HG03066 (cell line): ENCODE measurements at regions not wholly inside any gene's neighbourhood (a gene's known extent, or its start where the extent isn't known, plus 50 kb on each side); places are given as distances from the start of the nearest gene placed in this dataset.
"Not testable (repeated sequence)": the region's sequence is repeated elsewhere in the genome, so short reads cannot be mapped to it uniquely, and the experiment has no call there.

Source experiments
- ATAC-seq: cut with Tn5 transposase; IDR thresholded peaks from one replicate; pipeline ENCODE4 v1.9.1; 2021; ENCODE audit warnings: low read depth; ENCODE audit not compliant: unreplicated experiment

- ATAC-seq: not testable (repeated sequence)
Observed at GRCh38 chrY:18078452-18078851, 52.9 kb downstream of the CDY2A start.

- ATAC-seq: not testable (repeated sequence)
Observed at GRCh38 chrY:18085910-18086309, 60.3 kb downstream of the CDY2A start.

GRCh38 chrY:18086361-18086977 is 60.9 kb downstream of the CDY2A start:
- ATAC-seq: not testable (repeated sequence)

GRCh38 chrY:18087943-18088655 is 62.5 kb downstream of the CDY2A start:
- not testable (repeated sequence) for ATAC-seq

- ATAC-seq: not testable (repeated sequence)
Observed at GRCh38 chrY:18092952-18093351, 67.4 kb downstream of the CDY2A start.

GRCh38 chrY:18105691-18106090 is 80.1 kb downstream of the CDY2A start:
- ATAC-seq: not testable (repeated sequence)

- not testable (repeated sequence) for ATAC-seq
Observed at GRCh38 chrY:18118388-18118787, 92.8 kb downstream of the CDY2A start.

- not testable (repeated sequence) for ATAC-seq
Observed at GRCh38 chrY:18137718-18138117, 112.1 kb downstream of the CDY2A start.

- ATAC-seq: not testable (repeated sequence)
Observed at GRCh38 chrY:18139311-18140007, 113.9 kb downstream of the CDY2A start.

- ATAC-seq: not testable (repeated sequence)
Observed at GRCh38 chrY:18146417-18146816, 120.8 kb downstream of the CDY2A start.

- not testable (repeated sequence) for ATAC-seq
Observed at GRCh38 chrY:18152626-18153025, 127.0 kb downstream of the CDY2A start.

GRCh38 chrY:18165738-18166137 is 140.2 kb downstream of the CDY2A start:
- not testable (repeated sequence) for ATAC-seq

- not testable (repeated sequence) for ATAC-seq
Observed at GRCh38 chrY:18176118-18176517, 150.5 kb downstream of the CDY2A start.

- not testable (repeated sequence) for ATAC-seq
Observed at GRCh38 chrY:18188982-18189683, 163.5 kb downstream of the CDY2A start.

- not testable (repeated sequence) for ATAC-seq
Observed at GRCh38 chrY:18237580-18237979, 212.0 kb downstream of the CDY2A start.

- not testable (repeated sequence) for ATAC-seq
Observed at GRCh38 chrY:18262562-18262961, 237.0 kb downstream of the CDY2A start.

GRCh38 chrY:18271126-18271525 is 245.5 kb downstream of the CDY2A start:
- ATAC-seq: not testable (repeated sequence)

GRCh38 chrY:18294353-18294752 is 252.2 kb upstream of the HSFY1 start:
- not testable (repeated sequence) for ATAC-seq

- not testable (repeated sequence) for ATAC-seq
Observed at GRCh38 chrY:18298461-18298860, 248.1 kb upstream of the HSFY1 start.

GRCh38 chrY:18306344-18306743 is 240.2 kb upstream of the HSFY1 start:
- not testable (repeated sequence) for ATAC-seq

- ATAC-seq: not testable (repeated sequence)
Observed at GRCh38 chrY:18311853-18312252, 234.7 kb upstream of the HSFY1 start.
